Neural crest cell (in vitro differentiated cells): ENCODE measurements at regions not wholly inside any gene's neighbourhood (a gene's known extent, or its start where the extent isn't known, plus 50 kb on each side); places are given as distances from the start of the nearest gene placed in this dataset.

Experiments used
- DNase-seq: peaks from one replicate; pipeline ENCODE4 v3.0.0; 2021; ENCODE audit warnings: low read depth, mixed read lengths, low spot score
- H3K27ac Mint-ChIP-seq: one replicate; pipeline ENCODE4 v1.8.0; 2021; ENCODE audit warnings: mild to moderate bottlenecking, mixed read lengths; ENCODE audit not compliant: unreplicated experiment
- H3K27me3 Mint-ChIP-seq: 2 replicates; pipeline ENCODE4 v1.8.0; 2021; ENCODE audit warnings: low read depth, mild to moderate bottlenecking, mixed read lengths
- H3K36me3 Mint-ChIP-seq: 2 replicates; pipeline ENCODE4 v1.8.0; 2021; ENCODE audit warnings: low read depth, mild to moderate bottlenecking, mixed read lengths
- H3K4me1 Mint-ChIP-seq: 2 replicates; pipeline ENCODE4 v1.8.0; 2021; ENCODE audit warnings: mixed read lengths
- H3K4me3 Mint-ChIP-seq: one replicate; pipeline ENCODE4 v1.8.0; 2021; ENCODE audit warnings: mild to moderate bottlenecking, mixed read lengths
- H3K9me3 Mint-ChIP-seq: 2 replicates; pipeline ENCODE4 v1.8.0; 2021; ENCODE audit warnings: mixed read lengths
- TF ChIP-seq, protein P1 (sequence below): fragments of 200-600 bp; sonication (generic); conservative IDR thresholded peaks from 2 replicates; pipeline ENCODE4 v1.5.0; 2021; ENCODE audit warnings: antibody characterized with exemption, mild to moderate bottlenecking

GRCh38 chr12:58487678-58488161 is 432.6 kb downstream of the LRIG3 start:
- Mint-ChIP-seq H3K4me1 (peaks cover 35% of the 10 kb centered on the region), H3K9me3 (no peaks in the 10 kb centered on the region), H3K27ac (no peak overlapping the region), H3K36me3 (no peaks in the 10 kb centered on the region), H3K27me3 (no peaks in the 10 kb centered on the region), H3K4me3 (no peak overlapping the region)
- DNase-seq = no peak
- TF ChIP-seq, protein P1, sequence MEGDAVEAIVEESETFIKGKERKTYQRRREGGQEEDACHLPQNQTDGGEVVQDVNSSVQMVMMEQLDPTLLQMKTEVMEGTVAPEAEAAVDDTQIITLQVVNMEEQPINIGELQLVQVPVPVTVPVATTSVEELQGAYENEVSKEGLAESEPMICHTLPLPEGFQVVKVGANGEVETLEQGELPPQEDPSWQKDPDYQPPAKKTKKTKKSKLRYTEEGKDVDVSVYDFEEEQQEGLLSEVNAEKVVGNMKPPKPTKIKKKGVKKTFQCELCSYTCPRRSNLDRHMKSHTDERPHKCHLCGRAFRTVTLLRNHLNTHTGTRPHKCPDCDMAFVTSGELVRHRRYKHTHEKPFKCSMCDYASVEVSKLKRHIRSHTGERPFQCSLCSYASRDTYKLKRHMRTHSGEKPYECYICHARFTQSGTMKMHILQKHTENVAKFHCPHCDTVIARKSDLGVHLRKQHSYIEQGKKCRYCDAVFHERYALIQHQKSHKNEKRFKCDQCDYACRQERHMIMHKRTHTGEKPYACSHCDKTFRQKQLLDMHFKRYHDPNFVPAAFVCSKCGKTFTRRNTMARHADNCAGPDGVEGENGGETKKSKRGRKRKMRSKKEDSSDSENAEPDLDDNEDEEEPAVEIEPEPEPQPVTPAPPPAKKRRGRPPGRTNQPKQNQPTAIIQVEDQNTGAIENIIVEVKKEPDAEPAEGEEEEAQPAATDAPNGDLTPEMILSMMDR = no peak

- Mint-ChIP-seq H3K27me3 (no peaks in the 10 kb centered on the region), H3K36me3 (no peaks in the 10 kb centered on the region), H3K27ac (no peak overlapping the region), H3K4me1 (peaks cover 35% of the 10 kb centered on the region), H3K9me3 (no peaks in the 10 kb centered on the region), H3K4me3 (no peak overlapping the region)
- DNase-seq = no peak
- TF ChIP-seq, protein P1 = no peak
Observed at GRCh38 chr12:58489394-58489793, 430.9 kb downstream of the LRIG3 start.

DNA sequence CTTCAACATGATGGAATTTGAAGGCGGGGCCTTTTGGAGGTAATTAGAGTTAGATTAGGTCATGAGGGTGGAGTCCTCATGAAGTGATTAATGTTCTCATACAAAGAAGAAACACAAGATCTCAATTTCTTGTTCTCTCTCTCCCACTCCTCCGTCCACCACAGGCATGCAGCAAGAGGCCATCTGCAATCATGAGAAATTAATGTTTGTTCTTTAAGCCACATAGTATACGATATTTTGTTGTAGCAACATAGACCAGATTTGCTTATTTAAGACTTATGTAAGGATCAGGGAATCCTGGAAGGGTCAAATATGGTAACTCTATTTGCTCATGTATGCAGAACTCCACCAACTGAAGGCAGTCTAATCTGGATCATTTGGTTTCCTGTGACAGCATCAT is 429.0 kb downstream of the LRIG3 start:
- DNase-seq = no peak
- H3K36me3 Mint-ChIP-seq = no peaks in the 10 kb centered on the region
- H3K4me3 Mint-ChIP-seq = no peak overlapping the region
- no peaks in the 10 kb centered on the region for H3K27me3 Mint-ChIP-seq
- H3K4me1 Mint-ChIP-seq = peaks cover 35% of the 10 kb centered on the region
- H3K27ac Mint-ChIP-seq = no peak overlapping the region
- no peaks in the 10 kb centered on the region for H3K9me3 Mint-ChIP-seq
- TF ChIP-seq, protein P1 = no peak

- H3K27me3 Mint-ChIP-seq = no peaks in the 10 kb centered on the region
- TF ChIP-seq, protein P1 = no peak
Observed at GRCh38 chr12:58496411-58497190, 423.7 kb downstream of the LRIG3 start.

DNA sequence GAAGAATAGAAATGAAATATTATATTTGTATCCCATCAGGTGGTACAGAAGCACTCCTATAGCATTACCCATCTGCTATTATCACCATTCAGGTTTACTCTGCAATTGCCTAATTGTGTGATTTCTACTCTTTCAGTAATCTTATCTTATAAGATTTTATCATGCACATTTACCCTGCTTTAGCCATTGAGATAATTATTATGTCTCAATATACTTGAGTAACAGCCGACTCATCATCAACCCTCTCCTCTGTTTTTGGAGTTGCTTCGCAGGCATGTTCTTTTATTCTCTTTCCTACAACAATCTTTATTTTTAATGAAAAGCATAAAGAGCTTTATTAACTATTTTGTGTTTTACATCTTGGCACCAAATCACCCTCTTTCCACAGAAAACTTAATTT is 419.9 kb downstream of the LRIG3 start:
- no peak overlapping the region for H3K27ac Mint-ChIP-seq
- no peaks in the 10 kb centered on the region for H3K9me3 Mint-ChIP-seq
- no peak for DNase-seq
- TF ChIP-seq, protein P1 = no peak
- peaks cover 25% of the 10 kb centered on the region for H3K4me1 Mint-ChIP-seq
- H3K4me3 Mint-ChIP-seq = no peak overlapping the region
- H3K36me3 Mint-ChIP-seq = no peaks in the 10 kb centered on the region
- no peaks in the 10 kb centered on the region for H3K27me3 Mint-ChIP-seq

More at GRCh38 chr12:58496411-58497190, 423.7 kb downstream of the LRIG3 start:
- Mint-ChIP-seq H3K4me3 (no peak overlapping the region), H3K36me3 (no peaks in the 10 kb centered on the region), H3K27ac (no peak overlapping the region), H3K9me3 (no peaks in the 10 kb centered on the region), H3K4me1 (peaks cover 4% of the 10 kb centered on the region)
- no peak for DNase-seq
